ENCODE measurements at regions not wholly inside any gene's neighbourhood (a gene's known extent, or its start where the extent isn't known, plus 50 kb on each side); places are given as distances from the start of the nearest gene placed in this dataset.

DNA sequence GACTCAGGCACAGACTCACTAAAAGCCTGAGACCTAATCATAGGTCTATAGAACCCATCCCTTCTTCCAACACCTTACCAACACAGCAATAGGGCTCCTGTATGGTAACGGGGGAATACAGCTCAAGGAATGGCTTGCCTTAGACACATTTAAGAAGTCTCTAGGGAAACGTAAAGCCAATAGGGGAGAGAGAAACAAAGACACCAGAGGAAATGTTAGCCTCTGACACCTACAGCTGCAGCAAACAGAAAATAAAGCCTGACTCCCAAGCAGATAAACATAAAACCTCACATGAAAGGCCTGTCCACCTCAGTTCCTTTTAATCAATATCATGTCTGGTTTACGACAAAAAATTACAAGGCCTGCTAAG is 51.1 kb upstream of the NCOA1 start:
- DNase-seq (ENCODE audit: low spot score), result no peak
- no peak for FAIRE-seq

DNA sequence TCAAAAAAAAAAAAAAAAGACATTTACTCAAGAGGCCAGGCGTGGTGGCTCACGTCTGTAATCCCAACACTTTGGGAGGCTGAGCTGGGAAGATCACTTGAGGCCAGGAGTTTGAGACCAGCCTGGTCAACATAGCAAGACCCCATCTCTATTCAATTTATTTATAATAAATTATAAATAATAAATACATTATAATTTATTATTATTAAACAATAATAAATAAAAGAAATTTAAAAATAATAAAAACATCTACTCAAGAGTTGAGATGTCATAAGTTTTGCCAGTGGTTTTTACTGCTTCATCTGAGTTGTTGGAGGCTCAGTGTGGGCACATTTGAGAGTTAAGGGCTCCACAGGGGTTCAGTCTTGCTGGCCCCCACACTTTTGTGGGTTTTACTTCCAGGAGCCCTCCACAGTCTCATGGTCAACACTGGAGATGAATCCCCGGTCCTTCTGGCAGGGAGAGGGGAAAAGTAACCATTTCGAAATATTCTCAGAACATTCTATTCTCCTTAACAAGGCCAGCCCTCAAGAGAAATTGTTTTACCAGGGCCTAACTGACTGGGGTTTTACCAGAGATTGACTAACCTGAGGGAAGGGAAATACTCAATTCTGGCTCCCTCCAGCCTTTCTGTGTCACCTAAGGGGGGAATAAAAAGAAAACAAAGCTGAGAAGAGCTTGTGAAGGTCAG is 51.6 kb upstream of the NCOA1 start:
- FAIRE-seq (no peak), DNase-seq (ENCODE audit: low spot score) (no peak)

DNA sequence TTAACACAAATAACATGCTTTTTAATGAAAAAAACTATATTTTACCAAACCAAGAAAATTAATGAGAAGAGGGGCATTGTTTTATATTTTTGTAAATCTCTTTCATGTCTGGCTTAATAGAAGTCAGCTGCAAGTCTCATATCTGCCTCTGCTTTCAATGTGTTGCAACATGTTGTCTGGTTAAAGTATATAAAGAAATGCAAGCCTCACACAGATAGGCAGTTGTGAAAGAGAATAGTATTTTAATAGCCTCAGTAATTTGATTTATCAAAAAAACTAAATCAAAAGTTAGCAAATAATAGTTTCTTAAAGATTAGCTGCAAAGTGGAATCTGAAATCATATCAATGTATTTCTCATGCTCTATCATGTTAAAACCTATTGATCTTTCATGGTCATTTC is 52.9 kb upstream of the NCOA1 start:
- FAIRE-seq (no peak), DNase-seq (ENCODE audit: low spot score) (no peak)

DNA sequence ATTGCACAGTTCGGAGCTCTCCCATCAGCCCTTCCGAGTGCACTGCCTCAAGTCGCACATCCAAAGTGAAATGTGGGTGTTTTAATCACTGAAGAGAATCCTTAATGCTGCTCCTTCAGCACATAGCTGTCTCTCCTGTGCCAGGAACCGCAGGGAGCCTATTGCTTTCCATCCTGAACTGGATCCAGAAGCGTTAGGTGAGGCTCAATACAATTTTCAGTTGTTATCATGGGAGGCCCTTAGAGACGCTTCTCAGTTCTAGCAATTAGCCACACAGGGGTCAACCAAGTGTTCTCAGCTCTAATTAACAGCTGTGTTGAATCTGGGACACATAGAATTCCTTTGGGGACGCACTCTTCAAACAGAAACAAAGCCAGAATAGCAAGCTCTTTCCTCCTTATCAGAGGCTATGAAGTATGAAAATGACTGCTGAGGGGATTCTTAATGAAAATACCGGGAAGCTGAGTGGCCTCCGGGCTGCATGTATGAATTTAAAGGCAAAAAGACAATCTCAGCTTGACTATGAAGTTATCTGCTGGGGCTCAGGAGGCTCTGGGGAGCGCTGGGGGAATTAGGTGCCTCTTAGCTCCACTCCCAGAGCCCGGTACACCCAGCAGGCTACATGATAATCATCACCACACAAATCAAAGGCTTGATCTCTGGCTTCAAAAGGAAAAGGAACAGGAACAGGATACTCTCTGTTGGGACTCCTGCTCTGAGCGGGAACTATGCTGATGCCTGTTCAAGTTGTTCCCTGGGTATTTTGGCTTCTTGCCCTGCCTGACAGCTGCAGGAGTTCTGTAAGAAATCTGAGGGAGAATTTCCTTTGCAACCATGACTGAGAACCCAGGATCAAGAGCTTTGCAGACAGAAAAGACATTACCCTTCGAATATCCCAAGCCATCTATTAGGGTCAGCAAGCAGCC is 55.4 kb upstream of the NCOA1 start:
- DNase-seq (ENCODE audit: low spot score) (no peak), FAIRE-seq (no peak)

DNA sequence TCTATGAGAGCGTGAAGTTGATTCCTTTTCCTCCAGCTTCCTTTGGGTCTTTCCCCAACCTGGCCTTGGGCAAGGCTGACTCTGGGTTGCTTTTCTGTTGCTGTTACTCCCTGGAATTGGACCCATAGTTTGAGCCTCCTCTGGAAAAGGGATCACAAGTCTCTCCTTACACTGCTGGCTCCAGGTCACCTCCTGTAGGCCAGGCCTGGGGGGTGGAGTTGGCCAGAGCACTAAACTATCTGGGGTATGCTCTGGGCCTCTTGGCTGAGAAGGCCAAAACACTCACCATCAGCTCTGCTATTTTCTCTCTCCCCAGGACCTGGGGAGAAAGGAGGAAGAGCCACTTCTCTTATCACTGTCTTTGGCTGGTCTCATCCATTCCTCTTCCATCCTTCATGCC is 56.5 kb upstream of the NCOA1 start:
- no peak for DNase-seq (ENCODE audit: low spot score)
- FAIRE-seq, result no peak

DNA sequence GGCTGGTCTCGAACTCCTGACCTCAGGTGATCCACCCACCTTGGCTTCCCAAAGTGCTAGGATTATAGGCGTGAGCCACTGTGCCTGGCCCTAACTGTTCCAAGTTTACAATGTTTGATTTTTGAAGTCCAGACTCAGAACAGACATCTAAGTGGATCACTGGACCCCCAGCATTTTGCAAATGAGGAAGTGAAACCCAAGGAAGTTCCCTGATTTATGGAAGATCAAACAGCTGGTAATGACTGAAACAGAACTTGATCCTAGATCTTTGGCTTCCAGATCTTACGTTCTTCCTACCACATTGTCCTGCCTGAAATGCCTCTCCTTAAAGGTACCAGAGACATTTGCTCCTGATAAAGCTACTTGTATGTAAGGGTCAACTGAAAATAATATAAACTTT is 58.3 kb upstream of the NCOA1 start:
- DNase-seq (ENCODE audit: low spot score) (no peak), FAIRE-seq (no peak)

DNA sequence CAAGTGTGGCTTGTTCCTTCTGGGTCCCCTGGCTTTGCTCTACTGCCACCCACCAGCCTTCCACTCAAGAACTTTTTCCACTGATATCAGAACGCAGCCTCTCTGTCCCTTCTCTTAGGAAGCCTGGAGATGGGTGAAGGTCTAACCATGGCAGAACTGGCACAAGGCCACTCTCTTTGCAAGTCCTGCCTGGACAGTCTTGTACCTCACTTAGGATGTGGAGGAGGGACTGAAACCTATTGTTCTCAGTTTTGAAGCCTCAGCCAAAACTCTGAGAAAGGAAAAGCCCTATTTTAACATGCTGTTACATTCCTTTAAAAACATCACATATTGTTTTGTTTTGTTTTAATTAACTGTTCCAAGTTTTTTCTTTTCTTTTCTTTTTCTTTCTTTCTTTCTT is 58.9 kb upstream of the NCOA1 start:
- no peak for DNase-seq (ENCODE audit: low spot score)
- no peak for FAIRE-seq

DNA sequence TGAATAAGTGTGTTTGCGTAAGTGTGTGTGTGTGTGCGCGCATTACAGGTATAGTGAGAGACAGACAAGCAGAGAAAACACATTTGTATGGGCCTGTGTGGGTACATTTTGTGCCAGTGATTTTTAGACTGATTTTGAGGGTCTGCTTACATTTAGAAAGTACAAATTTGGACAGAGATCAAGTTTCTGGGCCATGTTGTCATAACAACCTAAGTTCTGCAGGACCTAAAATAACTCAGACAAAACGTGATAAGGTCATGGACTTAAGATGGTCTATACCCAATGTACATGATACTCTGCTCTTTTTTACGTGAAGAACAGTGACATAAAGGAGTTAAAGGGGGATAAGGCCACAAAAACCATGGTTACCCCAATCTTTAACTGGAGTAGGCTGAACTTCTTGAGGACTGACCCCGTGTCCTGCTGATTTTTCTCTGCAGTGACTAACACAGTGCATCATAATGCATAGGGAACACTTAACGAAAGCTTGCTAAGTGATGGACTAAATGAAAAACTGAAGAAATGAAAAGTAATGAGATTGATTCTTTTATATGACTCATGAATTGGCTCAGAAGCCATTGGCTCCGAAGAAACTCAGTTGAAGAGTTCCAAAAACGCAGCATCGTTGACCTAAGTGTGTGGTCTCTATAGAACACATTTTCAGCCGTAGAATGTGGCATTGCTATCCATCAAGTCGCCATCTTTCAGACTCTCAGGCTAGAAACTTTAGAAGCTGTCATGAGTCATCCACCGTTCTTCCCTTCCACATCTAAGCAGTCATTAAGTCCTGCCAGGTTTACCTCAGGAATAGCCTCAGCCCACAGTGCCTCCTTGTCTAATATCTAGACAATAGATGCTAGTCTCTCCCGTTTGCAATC is 61.6 kb upstream of the NCOA1 start:
- DNase-seq (ENCODE audit: low spot score), result peak; percentile 67
- no peak for FAIRE-seq

DNA sequence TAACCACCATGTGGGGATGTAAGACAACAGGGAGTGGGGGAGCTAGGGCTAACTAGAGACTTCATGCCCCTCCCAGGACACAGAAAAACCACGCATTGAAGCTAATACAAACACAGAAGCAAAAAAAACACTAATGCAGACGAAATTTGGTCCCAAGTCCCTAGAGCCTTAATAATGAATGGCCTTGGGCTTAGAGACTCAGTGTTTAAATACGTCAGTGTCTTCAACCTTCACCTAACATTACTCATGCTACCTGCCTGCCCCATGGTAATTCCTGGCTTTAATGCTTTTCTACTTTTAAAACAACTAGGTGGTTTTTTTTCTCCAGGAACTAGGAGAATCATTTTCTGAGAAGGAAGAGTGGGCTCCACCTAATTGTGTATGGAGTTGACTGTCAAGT is 64.1 kb upstream of the ITSN2 start:
- FAIRE-seq (no peak), DNase-seq (ENCODE audit: low spot score) (no peak)

DNA sequence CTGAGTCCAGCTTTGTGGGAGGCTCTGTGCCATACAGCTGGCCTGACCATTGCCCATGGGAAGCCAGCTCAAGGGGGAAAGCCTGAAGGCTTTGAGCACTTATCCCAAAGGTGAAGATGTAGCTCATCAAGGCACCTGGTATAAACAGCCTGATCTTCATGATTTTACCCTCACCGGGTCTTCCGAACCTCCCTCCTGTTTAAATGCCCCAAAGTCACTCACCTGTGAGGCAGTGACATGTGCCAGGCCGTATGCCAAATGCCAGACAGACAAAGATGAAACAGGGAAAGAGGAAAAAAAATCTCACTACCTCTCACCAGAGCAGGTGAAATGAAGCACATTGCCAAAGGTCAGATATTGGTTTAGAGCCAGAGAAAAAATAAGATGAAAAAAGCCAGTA is 62.8 kb upstream of the ITSN2 start:
- no peak for FAIRE-seq
- DNase-seq (ENCODE audit: low spot score), result no peak

DNA sequence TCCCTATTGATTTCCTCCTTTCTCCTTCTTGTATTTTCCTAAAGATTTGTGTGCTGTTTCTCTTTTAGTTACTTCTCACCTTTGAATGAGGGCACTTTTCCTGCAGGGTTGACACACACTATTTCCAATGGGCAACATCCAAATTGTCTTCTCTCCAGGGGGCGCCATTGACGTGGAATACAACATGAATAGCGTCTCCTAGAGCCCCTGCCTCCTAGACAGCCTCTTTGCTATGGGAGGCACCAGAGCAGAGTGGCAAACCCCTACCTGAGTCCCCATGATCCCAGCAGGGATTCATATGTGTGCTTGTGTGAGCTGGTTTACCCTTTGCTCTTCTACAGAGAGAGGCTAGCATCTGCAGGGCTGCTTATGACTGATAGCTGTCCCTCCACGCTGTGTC is 61.3 kb upstream of the ITSN2 start:
- DNase-seq (ENCODE audit: low spot score) (peak; percentile 32), FAIRE-seq (no peak)

DNA sequence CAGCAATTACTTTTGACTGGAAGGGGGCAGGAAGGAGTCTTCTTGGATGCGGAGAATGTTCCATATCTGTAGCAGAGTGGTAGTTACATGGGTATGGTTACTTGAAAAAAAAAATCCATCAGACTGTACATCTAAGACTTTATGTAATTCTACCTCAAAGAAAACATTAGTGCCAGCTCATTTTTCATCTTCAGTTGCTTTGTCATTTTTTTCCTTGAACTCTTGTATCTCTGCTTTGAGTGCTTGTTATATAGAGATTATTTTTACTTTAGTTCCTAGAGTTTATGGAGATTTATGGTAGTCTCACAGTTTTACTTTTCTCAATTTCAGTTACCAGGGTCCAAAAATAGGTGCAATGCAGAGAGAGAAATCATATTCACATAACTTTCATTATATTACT is 60.0 kb upstream of the ITSN2 start:
- FAIRE-seq (no peak), DNase-seq (ENCODE audit: low spot score) (no peak)

DNA sequence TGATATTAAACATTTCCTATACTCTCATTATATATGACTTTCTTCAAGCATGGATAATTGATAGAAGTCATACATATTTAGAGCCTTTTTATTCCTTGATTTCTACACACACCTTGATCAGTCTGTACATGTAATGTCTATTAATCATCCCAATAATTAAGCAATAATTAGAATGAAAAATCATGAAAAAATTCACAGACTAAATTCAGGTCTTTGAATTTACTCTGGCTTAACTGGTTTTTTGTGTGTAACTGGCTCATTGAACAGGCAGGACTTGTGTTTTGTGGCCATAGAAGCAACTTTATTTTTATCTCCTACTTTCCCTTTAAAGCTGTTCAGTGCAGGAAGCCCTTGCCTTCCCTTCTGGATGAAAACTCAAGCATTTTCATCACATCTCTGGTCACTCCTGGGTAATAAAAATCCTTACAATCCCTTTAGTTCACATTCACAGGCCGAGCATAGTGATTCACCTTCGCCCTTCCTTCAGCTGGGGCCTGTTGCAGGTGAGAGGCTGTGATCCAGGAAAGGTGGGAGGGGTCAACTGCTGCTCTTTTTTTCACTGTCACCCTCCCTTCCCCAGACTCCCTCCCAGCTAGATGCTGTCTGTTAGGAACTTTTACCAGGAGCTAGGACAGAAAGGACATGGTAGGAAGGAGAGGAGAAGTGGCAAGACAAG is 58.0 kb upstream of the ITSN2 start:
- no peak for FAIRE-seq
- no peak for DNase-seq (ENCODE audit: low spot score)

DNA sequence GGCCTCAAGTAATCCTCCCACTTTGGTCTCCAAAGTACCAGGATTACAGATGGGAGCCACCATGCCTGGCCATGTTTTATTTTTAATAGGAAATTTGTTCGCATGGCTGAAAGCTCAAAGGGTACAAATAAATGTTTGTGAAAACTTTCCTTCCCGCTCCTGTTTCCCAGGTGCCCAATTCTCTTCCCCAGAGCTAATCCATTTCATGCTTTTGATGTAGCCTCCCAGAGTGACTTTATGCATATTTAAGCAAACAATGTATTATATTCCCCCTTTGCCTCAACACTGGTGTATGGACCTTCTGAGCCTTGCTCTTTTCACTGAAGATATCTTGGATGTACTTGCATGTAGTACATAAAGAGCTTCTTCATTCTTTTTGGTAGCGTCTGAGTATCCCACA is 52.5 kb upstream of the ITSN2 start:
- FAIRE-seq, result no peak
- DNase-seq (ENCODE audit: low spot score), result no peak

DNA sequence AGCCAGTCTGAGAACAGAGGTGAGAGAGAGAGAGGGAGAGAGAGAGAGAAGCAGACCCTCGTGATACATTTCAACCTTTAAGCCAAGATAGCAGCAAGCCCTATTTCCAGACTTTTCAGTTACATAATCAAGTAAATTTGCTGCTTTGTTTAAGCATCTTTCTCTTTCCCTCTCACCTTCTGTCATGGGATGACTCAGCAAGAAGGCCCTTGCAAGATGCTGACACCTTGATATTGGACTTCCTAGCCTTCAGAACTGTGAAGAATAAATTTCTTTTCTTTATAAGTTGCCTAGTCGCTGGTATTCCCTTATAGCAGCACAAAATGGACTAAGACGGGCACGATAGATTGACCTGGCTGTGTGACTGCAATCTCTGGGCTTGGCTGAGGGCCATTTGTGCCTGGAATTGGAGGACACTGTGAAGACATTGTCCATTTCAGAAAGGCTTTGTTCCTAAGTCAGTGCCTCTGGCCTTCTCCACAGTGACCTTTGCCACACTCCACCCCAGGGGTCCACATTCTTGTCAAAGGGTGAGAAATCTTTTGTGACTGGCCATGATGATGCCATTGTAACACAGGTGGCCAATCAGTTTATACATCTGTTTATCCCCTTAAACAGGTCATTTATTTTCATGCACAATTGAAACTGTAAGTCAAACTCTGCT is 51.3 kb upstream of the ITSN2 start:
- DNase-seq (ENCODE audit: low spot score) (no peak), FAIRE-seq (no peak)

DNA sequence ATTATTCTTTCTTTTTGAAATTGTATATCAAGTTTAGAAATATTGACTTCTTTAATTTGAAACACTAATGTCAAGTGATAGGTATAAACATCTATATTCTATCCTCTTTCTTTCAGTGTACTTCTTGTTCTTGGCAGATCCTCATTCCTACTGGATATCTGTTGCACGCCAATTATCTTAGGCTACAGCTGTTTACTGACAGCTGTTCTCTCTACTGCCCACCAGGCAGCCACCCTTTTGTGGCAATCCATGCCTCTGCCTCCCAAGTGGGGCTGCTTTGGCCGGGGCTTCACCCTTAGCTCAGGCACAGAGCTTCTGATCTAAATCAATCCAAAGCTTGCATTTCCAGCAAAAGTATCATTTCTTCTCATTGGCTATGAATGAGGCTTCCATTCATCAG is 50.6 kb upstream of the ITSN2 start:
- DNase-seq (ENCODE audit: low spot score), result no peak
- FAIRE-seq, result no peak

DNA sequence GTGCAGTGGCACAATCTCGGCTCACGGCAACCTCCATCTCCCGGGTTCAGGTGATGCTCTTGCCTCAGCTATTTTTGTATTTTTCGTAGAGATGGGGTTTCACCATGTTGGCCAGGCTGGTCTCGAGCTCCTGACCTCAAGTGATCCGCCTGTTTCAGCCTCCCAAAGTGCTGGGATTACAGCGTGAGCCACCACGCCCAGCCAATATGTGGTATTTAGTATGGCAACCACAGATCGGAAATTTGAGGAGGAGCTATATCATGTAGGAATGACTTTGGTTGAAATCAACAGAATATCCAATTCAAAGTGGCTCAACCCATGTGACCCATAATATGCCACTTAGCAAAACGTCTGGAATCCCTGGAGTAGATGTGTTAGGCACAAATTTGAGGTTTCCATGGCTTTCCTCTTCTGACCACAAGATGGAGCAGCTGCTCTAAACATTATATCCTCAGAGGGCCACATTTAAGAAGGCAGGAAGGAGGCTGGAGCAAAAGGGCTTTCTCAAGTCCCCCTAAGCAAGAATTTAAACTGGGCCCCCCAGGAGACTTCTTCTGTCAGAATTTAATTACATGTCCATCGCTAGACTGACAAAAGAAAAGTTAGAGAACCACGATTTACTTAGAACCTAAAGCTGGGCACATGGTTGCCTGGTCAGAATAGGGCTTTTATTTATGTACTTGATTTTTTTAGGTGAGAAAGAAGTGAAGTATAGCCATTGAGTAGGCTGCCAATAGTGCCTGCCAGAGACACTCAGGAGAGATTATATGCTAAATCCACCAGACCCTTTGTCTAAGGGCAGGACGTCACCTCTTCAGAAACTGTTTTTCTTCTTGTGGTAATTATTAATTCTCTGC is 49.6 kb upstream of the ITSN2 start:
- peak; percentile 76 for DNase-seq (ENCODE audit: low spot score)
- FAIRE-seq, result peak; percentile 40

All from urothelium cell line (cell line).